GM19035 (cell line): ENCODE measurements at regions not wholly inside any gene's neighbourhood (a gene's known extent, or its start where the extent isn't known, plus 50 kb on each side); places are given as distances from the start of the nearest gene placed in this dataset.

ENCODE experiments used
- ATAC-seq: cut with Tn5 transposase; IDR thresholded peaks from one replicate; pipeline ENCODE4 v1.9.1; 2021; ENCODE audit not compliant: unreplicated experiment

- ATAC-seq: no peak
Measured at GRCh38 chr14:34072401-34072800, 121.5 kb upstream of the EGLN3 start.

GRCh38 chr14:34070917-34071407, 120.1 kb upstream of the EGLN3 start:
- no peak for ATAC-seq

- ATAC-seq: no peak
Measured at GRCh38 chr14:34069854-34070582, 119.1 kb upstream of the EGLN3 start.

GRCh38 chr14:34067587-34067986, 116.7 kb upstream of the EGLN3 start:
- ATAC-seq: no peak

- no peak for ATAC-seq
Measured at GRCh38 chr14:34065690-34066391, 115.0 kb upstream of the EGLN3 start.

GRCh38 chr14:34065236-34065635, 114.4 kb upstream of the EGLN3 start:
- no peak for ATAC-seq

- no peak for ATAC-seq
Measured at GRCh38 chr14:34064349-34064748, 113.5 kb upstream of the EGLN3 start.

- ATAC-seq: no peak
Measured at GRCh38 chr14:34063470-34064164, 112.7 kb upstream of the EGLN3 start.

GRCh38 chr14:34063042-34063441, 112.2 kb upstream of the EGLN3 start:
- no peak for ATAC-seq

- ATAC-seq: no peak
Measured at GRCh38 chr14:34062353-34062973, 111.6 kb upstream of the EGLN3 start.

- peak; percentile 21 for ATAC-seq
Measured at GRCh38 chr14:34060651-34060999, 109.8 kb upstream of the EGLN3 start.

- ATAC-seq: peak; percentile 89
Measured at GRCh38 chr14:34059925-34060650, 109.2 kb upstream of the EGLN3 start.

- ATAC-seq: no peak
Measured at GRCh38 chr14:34059037-34059924, 108.4 kb upstream of the EGLN3 start.

GRCh38 chr14:34058510-34058909, 107.6 kb upstream of the EGLN3 start:
- ATAC-seq: no peak

- no peak for ATAC-seq
Measured at GRCh38 chr14:34056046-34056445, 105.2 kb upstream of the EGLN3 start.

- no peak for ATAC-seq
Measured at GRCh38 chr14:34055157-34055950, 104.5 kb upstream of the EGLN3 start.

GRCh38 chr14:34053666-34054065, 102.8 kb upstream of the EGLN3 start:
- no peak for ATAC-seq

GRCh38 chr14:34052658-34053014, 101.8 kb upstream of the EGLN3 start:
- ATAC-seq: no peak
